WTC11 (cell line): ENCODE measurements at regions not wholly inside any gene's neighbourhood (a gene's known extent, or its start where the extent isn't known, plus 50 kb on each side); places are given as distances from the start of the nearest gene placed in this dataset.

Source experiments
- ATAC-seq: fragments of 200-7000 bp; cut with Tn5 transposase; 2 replicates; pipeline ENCODE4 v1.10.0; 2021; ENCODE audit warnings: mild to moderate bottlenecking, moderate library complexity
- CTCF ChIA-PET: fragments of 300-600 bp; sonication (Branson Sonifier 250); formaldehyde crosslinking; loops from one replicate; lab custom pipeline; 2021; ENCODE audit warnings: antibody characterized with exemption; lab: Charles Lee
- POLR2A ChIA-PET: fragments of 350-600 bp; sonication (Branson Sonifier 250); formaldehyde crosslinking; loops from one replicate; lab custom pipeline; 2021; ENCODE audit warnings: antibody characterized with exemption; lab: Charles Lee
- DNase-seq: peaks from one replicate; pipeline ENCODE4 v3.0.0; 2021; ENCODE audit warnings: low spot score
- H3K27ac Mint-ChIP-seq: 2 replicates; pipeline ENCODE4 v1.8.0; 2021; ENCODE audit warnings: mixed read lengths
- H3K27me3 Mint-ChIP-seq: 2 replicates; pipeline ENCODE4 v1.8.0; 2021; ENCODE audit warnings: low read depth, mild to moderate bottlenecking, moderate library complexity, mixed read lengths
- H3K36me3 Mint-ChIP-seq: 2 replicates; pipeline ENCODE4 v1.8.0; 2021; ENCODE audit warnings: mixed read lengths
- H3K4me1 Mint-ChIP-seq: 2 replicates; pipeline ENCODE4 v1.8.0; 2022; ENCODE audit warnings: mixed read lengths
- H3K4me3 Mint-ChIP-seq: 2 replicates; pipeline ENCODE4 v1.8.0; 2021; ENCODE audit warnings: mild to moderate bottlenecking, moderate library complexity, mixed read lengths
- H3K9me3 Mint-ChIP-seq: 2 replicates; pipeline ENCODE4 v1.8.0; 2021; ENCODE audit warnings: mixed read lengths
- CBFB ChIP-seq: sonication (generic); formaldehyde crosslinking; IDR thresholded peaks from 2 replicates; pipeline ENCODE4 v1.8.1; 2022; ENCODE audit warnings: mild to moderate bottlenecking, low read depth, missing genetic modification reagents
- GABPB1 ChIP-seq: sonication (generic); formaldehyde crosslinking; IDR thresholded peaks from 2 replicates; pipeline ENCODE4 v1.8.1; 2023; ENCODE audit warnings: mild to moderate bottlenecking, missing genetic modification reagents
- GRHL2 ChIP-seq: fragments of 250-450 bp; sonication (Bioruptor Pico); IDR thresholded peaks from 2 replicates; pipeline ENCODE4 v1.8.0; 2022; ENCODE audit warnings: mild to moderate bottlenecking, moderate library complexity; ENCODE audit not compliant: insufficient replicate concordance, severe bottlenecking
- GTF2I ChIP-seq: fragments of 250-450 bp; sonication (Bioruptor Pico); conservative IDR thresholded peaks from 2 replicates; pipeline ENCODE4 v1.4.0; 2021; ENCODE audit warnings: mild to moderate bottlenecking
- IRF2 ChIP-seq: sonication (generic); formaldehyde crosslinking; IDR thresholded peaks from 2 replicates; pipeline ENCODE4 v1.8.0; 2022; ENCODE audit warnings: low read depth, missing genetic modification reagents, borderline replicate concordance
- JAZF1 ChIP-seq: fragments of 250-450 bp; sonication (Bioruptor Pico); IDR thresholded peaks from 2 replicates; pipeline ENCODE4 v1.9.0; 2021; ENCODE audit warnings: moderate library complexity, mild to moderate bottlenecking, inconsistent platforms
- JUN ChIP-seq: sonication (generic); formaldehyde crosslinking; IDR thresholded peaks from 2 replicates; pipeline ENCODE4 v1.8.0; 2023; ENCODE audit warnings: mild to moderate bottlenecking, missing genetic modification reagents
- NR3C1 ChIP-seq: sonication (generic); formaldehyde crosslinking; conservative IDR thresholded peaks from 2 replicates; pipeline ENCODE4 v1.8.1; 2023; ENCODE audit warnings: low read depth, mild to moderate bottlenecking, missing genetic modification reagents
- PRRX2 ChIP-seq: fragments of 250-450 bp; sonication (Bioruptor Pico); IDR thresholded peaks from 2 replicates; pipeline ENCODE4 v1.8.0; 2021; ENCODE audit warnings: mild to moderate bottlenecking
- RORB ChIP-seq: fragments of 250-450 bp; sonication (Bioruptor Pico); IDR thresholded peaks from 2 replicates; pipeline ENCODE4 v1.9.0; 2021; ENCODE audit warnings: mild to moderate bottlenecking
- TEAD1 ChIP-seq: sonication (generic); formaldehyde crosslinking; IDR thresholded peaks from 2 replicates; pipeline ENCODE4 v1.8.0; 2022; ENCODE audit warnings: mild to moderate bottlenecking, missing genetic modification reagents
- ZNF232 ChIP-seq: sonication (generic); formaldehyde crosslinking; IDR thresholded peaks from 2 replicates; pipeline ENCODE4 v1.8.0; 2022; ENCODE audit warnings: mild to moderate bottlenecking, missing genetic modification reagents
- ZNF263 ChIP-seq: sonication (generic); formaldehyde crosslinking; IDR thresholded peaks from 2 replicates; pipeline ENCODE4 v1.8.1; 2022; ENCODE audit warnings: low read depth, mild to moderate bottlenecking, moderate library complexity, missing genetic modification reagents
- ZNF317 ChIP-seq: sonication (generic); formaldehyde crosslinking; IDR thresholded peaks from 2 replicates; pipeline ENCODE4 v1.8.1; 2023; ENCODE audit warnings: low read depth, mild to moderate bottlenecking, moderate library complexity, missing genetic modification reagents, borderline replicate concordance
- ZNF396 ChIP-seq: fragments of 250-450 bp; sonication (Bioruptor Pico); IDR thresholded peaks from 2 replicates; pipeline ENCODE4 v1.8.0; 2021; ENCODE audit warnings: mild to moderate bottlenecking, moderate library complexity, borderline replicate concordance
- ZNF416 ChIP-seq: fragments of 250-450 bp; sonication (Bioruptor Pico); IDR thresholded peaks from 2 replicates; pipeline ENCODE4 v1.9.0; 2021; ENCODE audit warnings: mild to moderate bottlenecking, inconsistent platforms
- TF ChIP-seq, protein P1 (sequence below): sonication (generic); formaldehyde crosslinking; IDR thresholded peaks from 2 replicates; pipeline ENCODE4 v1.8.1; 2022; ENCODE audit warnings: mild to moderate bottlenecking, moderate library complexity, missing genetic modification reagents
- TF ChIP-seq, protein P2 (sequence below): sonication (generic); formaldehyde crosslinking; IDR thresholded peaks from 2 replicates; pipeline ENCODE4 v1.8.1; 2022; ENCODE audit warnings: mild to moderate bottlenecking, missing genetic modification reagents, moderate library complexity, borderline replicate concordance
- TF ChIP-seq, protein P3 (sequence below): fragments of 200-600 bp; IDR thresholded peaks from 2 replicates; pipeline ENCODE4 v1.8.0; 2022; ENCODE audit warnings: antibody characterized with exemption
- TF ChIP-seq, protein P4 (sequence below): fragments of 250-450 bp; sonication (Bioruptor Pico); IDR thresholded peaks from 2 replicates; pipeline ENCODE4 v1.9.0; 2021; ENCODE audit warnings: mild to moderate bottlenecking
- TF ChIP-seq, protein P5 (sequence below): sonication (generic); formaldehyde crosslinking; IDR thresholded peaks from 2 replicates; pipeline ENCODE4 v1.8.0; 2022; ENCODE audit warnings: mild to moderate bottlenecking, missing genetic modification reagents
- TF ChIP-seq, protein P6 (sequence below): sonication (generic); formaldehyde crosslinking; IDR thresholded peaks from 2 replicates; pipeline ENCODE4 v1.8.0; 2022; ENCODE audit warnings: mild to moderate bottlenecking, missing genetic modification reagents
- TF ChIP-seq, protein P7 (sequence below): fragments of 250-450 bp; sonication (Bioruptor Pico); conservative IDR thresholded peaks from 2 replicates; pipeline ENCODE4 v1.9.0; 2021; ENCODE audit warnings: mild to moderate bottlenecking
- TF ChIP-seq, protein P8 (sequence below): sonication (generic); formaldehyde crosslinking; conservative IDR thresholded peaks from 2 replicates; pipeline ENCODE4 v1.8.1; 2022; ENCODE audit warnings: mild to moderate bottlenecking, missing genetic modification reagents

DNA sequence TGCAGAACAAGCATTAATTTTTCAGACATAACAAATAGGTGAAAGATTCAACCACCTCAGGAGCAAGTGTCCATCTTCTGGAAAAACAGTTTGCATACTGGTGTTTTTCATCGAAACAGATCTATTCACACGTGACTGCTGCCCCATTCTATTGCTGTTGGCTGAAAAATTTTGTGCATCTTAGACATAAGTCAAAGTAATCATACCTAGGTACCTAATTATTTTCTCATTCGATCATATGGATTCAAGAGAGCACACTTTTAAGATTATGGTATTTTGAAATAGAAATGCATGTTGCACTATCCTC is 72.9 kb upstream of the CDH6 start:
- no peak for DNase-seq
- Mint-ChIP-seq H3K27ac (no peak overlapping the region), H3K36me3 (no peaks in the 10 kb centered on the region), H3K27me3 (no peaks in the 10 kb centered on the region), H3K4me1 (no peaks in the 10 kb centered on the region; the same call in 1 of the 2 replicates), H3K9me3 (peaks cover 5% of the 10 kb centered on the region; the same call in 1 of the 2 replicates), H3K4me3 (no peak overlapping the region)
- no peak for ATAC-seq
- CTCF ChIA-PET, result no interaction called here
- TF ChIP-seq ZNF317 (CRISPR knock-in tag) (no peak), ZNF416 (CRISPR knock-in tag) (no peak), JUN (CRISPR knock-in tag) (no peak), TEAD1 (CRISPR knock-in tag) (no peak), NR3C1 (CRISPR knock-in tag) (no peak), ZNF263 (CRISPR knock-in tag) (no peak), GRHL2 (CRISPR knock-in tag) (no peak), GABPB1 (CRISPR knock-in tag) (no peak), ZNF396 (CRISPR knock-in tag) (no peak)
- TF ChIP-seq, protein P1, sequence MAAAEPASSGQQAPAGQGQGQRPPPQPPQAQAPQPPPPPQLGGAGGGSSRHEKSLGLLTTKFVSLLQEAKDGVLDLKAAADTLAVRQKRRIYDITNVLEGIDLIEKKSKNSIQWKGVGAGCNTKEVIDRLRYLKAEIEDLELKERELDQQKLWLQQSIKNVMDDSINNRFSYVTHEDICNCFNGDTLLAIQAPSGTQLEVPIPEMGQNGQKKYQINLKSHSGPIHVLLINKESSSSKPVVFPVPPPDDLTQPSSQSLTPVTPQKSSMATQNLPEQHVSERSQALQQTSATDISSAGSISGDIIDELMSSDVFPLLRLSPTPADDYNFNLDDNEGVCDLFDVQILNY (CRISPR knock-in tag), result no peak
- TF ChIP-seq, protein P2, sequence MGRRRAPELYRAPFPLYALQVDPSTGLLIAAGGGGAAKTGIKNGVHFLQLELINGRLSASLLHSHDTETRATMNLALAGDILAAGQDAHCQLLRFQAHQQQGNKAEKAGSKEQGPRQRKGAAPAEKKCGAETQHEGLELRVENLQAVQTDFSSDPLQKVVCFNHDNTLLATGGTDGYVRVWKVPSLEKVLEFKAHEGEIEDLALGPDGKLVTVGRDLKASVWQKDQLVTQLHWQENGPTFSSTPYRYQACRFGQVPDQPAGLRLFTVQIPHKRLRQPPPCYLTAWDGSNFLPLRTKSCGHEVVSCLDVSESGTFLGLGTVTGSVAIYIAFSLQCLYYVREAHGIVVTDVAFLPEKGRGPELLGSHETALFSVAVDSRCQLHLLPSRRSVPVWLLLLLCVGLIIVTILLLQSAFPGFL, result no peak
- TF ChIP-seq, all 79 proteins: peak for 0
- POLR2A ChIA-PET, result no interaction called here

DNA sequence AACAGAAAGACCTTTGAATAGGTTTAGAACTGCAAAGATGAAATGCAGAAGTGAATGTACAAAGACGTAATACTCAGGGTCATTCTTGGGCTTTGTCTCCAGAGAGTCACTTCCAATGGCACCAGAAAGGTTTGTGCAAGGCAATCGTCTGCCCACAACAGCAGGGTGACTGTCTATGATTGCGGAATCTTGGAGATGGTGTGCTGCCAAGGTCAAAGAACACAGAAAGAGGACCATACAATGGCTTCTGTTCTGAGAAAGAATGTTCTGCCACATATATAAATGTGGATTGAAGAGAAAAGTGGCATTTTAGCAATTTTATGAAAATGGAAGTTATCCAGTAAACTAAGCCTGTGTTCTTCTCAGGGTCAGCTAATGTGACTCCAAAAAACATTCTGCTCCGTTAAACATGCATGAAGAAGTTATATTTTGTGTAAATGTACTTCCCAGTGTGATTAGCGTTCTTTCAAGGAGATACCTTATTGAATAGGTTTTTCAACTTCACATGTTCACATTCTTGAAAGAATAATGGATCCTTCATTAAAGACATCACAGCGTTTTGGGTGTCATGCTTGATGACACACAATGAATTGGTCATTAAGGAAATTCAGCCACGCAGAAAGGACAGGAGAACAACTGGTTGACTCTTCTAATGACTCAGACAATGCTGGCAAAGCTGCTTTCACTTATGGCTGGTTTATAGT is 73.4 kb upstream of the CDH6 start:
- Mint-ChIP-seq H3K27ac (no peak overlapping the region), H3K4me1 (peaks cover 2% of the 10 kb centered on the region), H3K9me3 (peaks cover 7% of the 10 kb centered on the region; the same call in 1 of the 2 replicates), H3K36me3 (no peaks in the 10 kb centered on the region), H3K4me3 (no peak overlapping the region), H3K27me3 (no peaks in the 10 kb centered on the region)
- POLR2A ChIA-PET, result no interaction called here
- DNase-seq (no peak), ATAC-seq (no peak)
- CTCF ChIA-PET, result no interaction called here
- TF ChIP-seq, protein P3, sequence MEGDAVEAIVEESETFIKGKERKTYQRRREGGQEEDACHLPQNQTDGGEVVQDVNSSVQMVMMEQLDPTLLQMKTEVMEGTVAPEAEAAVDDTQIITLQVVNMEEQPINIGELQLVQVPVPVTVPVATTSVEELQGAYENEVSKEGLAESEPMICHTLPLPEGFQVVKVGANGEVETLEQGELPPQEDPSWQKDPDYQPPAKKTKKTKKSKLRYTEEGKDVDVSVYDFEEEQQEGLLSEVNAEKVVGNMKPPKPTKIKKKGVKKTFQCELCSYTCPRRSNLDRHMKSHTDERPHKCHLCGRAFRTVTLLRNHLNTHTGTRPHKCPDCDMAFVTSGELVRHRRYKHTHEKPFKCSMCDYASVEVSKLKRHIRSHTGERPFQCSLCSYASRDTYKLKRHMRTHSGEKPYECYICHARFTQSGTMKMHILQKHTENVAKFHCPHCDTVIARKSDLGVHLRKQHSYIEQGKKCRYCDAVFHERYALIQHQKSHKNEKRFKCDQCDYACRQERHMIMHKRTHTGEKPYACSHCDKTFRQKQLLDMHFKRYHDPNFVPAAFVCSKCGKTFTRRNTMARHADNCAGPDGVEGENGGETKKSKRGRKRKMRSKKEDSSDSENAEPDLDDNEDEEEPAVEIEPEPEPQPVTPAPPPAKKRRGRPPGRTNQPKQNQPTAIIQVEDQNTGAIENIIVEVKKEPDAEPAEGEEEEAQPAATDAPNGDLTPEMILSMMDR, result no peak
- TF ChIP-seq CBFB (CRISPR knock-in tag) (no peak), GTF2I (no peak), JAZF1 (no peak), IRF2 (CRISPR knock-in tag) (no peak), PRRX2 (CRISPR knock-in tag) (no peak), ZNF396 (CRISPR knock-in tag) (no peak), ZNF232 (CRISPR knock-in tag) (no peak), RORB (CRISPR knock-in tag) (no peak)
- TF ChIP-seq, protein P4, sequence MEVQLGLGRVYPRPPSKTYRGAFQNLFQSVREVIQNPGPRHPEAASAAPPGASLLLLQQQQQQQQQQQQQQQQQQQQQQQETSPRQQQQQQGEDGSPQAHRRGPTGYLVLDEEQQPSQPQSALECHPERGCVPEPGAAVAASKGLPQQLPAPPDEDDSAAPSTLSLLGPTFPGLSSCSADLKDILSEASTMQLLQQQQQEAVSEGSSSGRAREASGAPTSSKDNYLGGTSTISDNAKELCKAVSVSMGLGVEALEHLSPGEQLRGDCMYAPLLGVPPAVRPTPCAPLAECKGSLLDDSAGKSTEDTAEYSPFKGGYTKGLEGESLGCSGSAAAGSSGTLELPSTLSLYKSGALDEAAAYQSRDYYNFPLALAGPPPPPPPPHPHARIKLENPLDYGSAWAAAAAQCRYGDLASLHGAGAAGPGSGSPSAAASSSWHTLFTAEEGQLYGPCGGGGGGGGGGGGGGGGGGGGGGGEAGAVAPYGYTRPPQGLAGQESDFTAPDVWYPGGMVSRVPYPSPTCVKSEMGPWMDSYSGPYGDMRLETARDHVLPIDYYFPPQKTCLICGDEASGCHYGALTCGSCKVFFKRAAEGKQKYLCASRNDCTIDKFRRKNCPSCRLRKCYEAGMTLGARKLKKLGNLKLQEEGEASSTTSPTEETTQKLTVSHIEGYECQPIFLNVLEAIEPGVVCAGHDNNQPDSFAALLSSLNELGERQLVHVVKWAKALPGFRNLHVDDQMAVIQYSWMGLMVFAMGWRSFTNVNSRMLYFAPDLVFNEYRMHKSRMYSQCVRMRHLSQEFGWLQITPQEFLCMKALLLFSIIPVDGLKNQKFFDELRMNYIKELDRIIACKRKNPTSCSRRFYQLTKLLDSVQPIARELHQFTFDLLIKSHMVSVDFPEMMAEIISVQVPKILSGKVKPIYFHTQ (CRISPR knock-in tag), result no peak
- TF ChIP-seq, protein P5, sequence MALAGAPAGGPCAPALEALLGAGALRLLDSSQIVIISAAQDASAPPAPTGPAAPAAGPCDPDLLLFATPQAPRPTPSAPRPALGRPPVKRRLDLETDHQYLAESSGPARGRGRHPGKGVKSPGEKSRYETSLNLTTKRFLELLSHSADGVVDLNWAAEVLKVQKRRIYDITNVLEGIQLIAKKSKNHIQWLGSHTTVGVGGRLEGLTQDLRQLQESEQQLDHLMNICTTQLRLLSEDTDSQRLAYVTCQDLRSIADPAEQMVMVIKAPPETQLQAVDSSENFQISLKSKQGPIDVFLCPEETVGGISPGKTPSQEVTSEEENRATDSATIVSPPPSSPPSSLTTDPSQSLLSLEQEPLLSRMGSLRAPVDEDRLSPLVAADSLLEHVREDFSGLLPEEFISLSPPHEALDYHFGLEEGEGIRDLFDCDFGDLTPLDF, result no peak
- TF ChIP-seq, protein P6, sequence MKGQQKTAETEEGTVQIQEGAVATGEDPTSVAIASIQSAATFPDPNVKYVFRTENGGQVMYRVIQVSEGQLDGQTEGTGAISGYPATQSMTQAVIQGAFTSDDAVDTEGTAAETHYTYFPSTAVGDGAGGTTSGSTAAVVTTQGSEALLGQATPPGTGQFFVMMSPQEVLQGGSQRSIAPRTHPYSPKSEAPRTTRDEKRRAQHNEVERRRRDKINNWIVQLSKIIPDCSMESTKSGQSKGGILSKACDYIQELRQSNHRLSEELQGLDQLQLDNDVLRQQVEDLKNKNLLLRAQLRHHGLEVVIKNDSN, result no peak
- TF ChIP-seq, protein P7, sequence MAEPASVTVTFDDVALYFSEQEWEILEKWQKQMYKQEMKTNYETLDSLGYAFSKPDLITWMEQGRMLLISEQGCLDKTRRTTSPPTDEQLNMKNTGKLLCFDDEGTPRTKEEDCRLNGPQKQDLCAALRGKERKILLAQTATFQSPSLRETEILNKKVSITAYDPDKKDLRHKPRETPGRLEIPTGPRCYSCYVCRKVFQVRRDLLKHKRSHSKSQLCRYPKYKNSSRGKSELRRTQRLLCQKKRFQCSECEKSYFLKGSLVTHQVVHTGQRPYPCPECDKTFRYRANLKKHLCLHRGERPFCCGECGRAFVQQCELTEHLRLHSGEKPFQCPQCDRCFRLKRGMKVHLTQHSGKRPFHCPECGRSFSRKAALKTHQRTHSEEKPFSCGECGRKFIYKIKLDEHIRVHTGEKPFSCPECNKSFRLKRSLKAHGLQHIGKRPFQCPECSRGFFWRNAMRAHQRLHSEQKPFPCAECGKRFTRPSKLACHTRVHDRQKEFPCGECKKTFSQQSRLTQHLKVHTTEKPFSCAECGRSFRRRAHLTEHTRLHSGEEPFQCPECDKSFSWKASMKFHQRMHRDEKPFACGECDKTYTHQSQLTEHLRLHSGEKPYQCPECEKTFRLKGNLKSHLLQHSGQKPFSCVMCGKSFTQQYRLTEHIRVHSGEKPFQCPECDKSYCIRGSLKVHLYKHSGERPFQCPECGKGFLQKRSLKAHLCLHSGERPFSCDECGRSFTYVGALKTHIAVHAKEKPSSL (CRISPR knock-in tag), result no peak
- TF ChIP-seq, protein P8, sequence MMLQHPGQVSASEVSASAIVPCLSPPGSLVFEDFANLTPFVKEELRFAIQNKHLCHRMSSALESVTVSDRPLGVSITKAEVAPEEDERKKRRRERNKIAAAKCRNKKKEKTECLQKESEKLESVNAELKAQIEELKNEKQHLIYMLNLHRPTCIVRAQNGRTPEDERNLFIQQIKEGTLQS, result no peak
